ENCODE measurements at regions not wholly inside any gene's neighbourhood (a gene's known extent, or its start where the extent isn't known, plus 50 kb on each side); places are given as distances from the start of the nearest gene placed in this dataset.
A peak's percentile ranks its signal among the peaks of the same experiment; 100 is the strongest.

DNA sequence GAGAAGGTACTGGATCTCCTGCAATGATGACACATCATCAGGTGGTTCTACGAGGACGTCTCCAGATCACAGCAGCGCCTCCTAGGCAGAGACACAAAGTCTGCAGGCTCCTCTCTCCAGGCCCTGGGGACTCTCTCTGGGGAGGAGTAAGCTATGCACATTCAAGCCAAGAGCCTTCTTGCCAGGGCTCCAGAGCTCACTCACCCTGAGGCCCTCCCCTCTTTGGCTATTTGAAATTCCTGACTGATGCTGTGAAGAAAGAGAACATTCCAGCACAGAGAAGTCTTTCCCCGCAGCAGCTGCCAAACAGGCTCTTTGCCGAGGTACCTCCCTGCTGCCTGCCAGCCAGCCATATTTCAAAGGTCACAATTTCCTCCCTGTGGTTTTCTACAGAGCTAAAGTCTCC is 204.9 kb downstream of the CSNK2A3 start:
- DNase-seq (ENCODE audit: extremely low read depth, insufficient read length): no peak
- no peaks in the 10 kb centered on the region for H3K36me3 ChIP-seq (ENCODE audit: control insufficient read depth, insufficient read depth, low read length)
- TF ChIP-seq, protein P1, sequence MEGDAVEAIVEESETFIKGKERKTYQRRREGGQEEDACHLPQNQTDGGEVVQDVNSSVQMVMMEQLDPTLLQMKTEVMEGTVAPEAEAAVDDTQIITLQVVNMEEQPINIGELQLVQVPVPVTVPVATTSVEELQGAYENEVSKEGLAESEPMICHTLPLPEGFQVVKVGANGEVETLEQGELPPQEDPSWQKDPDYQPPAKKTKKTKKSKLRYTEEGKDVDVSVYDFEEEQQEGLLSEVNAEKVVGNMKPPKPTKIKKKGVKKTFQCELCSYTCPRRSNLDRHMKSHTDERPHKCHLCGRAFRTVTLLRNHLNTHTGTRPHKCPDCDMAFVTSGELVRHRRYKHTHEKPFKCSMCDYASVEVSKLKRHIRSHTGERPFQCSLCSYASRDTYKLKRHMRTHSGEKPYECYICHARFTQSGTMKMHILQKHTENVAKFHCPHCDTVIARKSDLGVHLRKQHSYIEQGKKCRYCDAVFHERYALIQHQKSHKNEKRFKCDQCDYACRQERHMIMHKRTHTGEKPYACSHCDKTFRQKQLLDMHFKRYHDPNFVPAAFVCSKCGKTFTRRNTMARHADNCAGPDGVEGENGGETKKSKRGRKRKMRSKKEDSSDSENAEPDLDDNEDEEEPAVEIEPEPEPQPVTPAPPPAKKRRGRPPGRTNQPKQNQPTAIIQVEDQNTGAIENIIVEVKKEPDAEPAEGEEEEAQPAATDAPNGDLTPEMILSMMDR (IDR thresholded peaks at IDR 0.05; ENCODE audit: insufficient read depth, low read length, poor library complexity, severe bottlenecking): peak; percentile 39

GRCh38 chr11:11146830-11147229 is 206.2 kb downstream of the CSNK2A3 start:
- TF ChIP-seq, protein P1 (IDR thresholded peaks at IDR 0.05; ENCODE audit: insufficient read depth, low read length, poor library complexity, severe bottlenecking): no peak
- Histone ChIP-seq H3K27me3 (replicated peaks; ENCODE audit: control insufficient read depth, insufficient read depth, low read length) (no peaks in the 10 kb centered on the region; the same call in 1 of the 2 replicates), H3K4me3 (replicated peaks; ENCODE audit: low read depth, low read length) (no peak overlapping the region), H3K36me3 (ENCODE audit: control insufficient read depth, insufficient read depth, low read length) (no peaks in the 10 kb centered on the region)
- no peak for DNase-seq (ENCODE audit: extremely low read depth, insufficient read length)

More for the DNA sequence above, 204.9 kb downstream of the CSNK2A3 start:
- Histone ChIP-seq H3K4me3 (replicated peaks; ENCODE audit: low read depth, low read length) (no peak overlapping the region), H3K27me3 (replicated peaks; ENCODE audit: control insufficient read depth, insufficient read depth, low read length) (no peaks in the 10 kb centered on the region; the same call in 1 of the 2 replicates)

GRCh38 chr11:11143849-11144248 is 209.2 kb downstream of the CSNK2A3 start:
- H3K36me3 ChIP-seq (ENCODE audit: control insufficient read depth, insufficient read depth, low read length): no peaks in the 10 kb centered on the region
- no peaks in the 10 kb centered on the region; the same call in 1 of the 2 replicates for H3K27me3 ChIP-seq (replicated peaks; ENCODE audit: control insufficient read depth, insufficient read depth, low read length)
- TF ChIP-seq, protein P1 (IDR thresholded peaks at IDR 0.05; ENCODE audit: insufficient read depth, low read length, poor library complexity, severe bottlenecking): no peak
- DNase-seq (ENCODE audit: extremely low read depth, insufficient read length): no peak
- no peak overlapping the region for H3K4me3 ChIP-seq (replicated peaks; ENCODE audit: low read depth, low read length)

DNA sequence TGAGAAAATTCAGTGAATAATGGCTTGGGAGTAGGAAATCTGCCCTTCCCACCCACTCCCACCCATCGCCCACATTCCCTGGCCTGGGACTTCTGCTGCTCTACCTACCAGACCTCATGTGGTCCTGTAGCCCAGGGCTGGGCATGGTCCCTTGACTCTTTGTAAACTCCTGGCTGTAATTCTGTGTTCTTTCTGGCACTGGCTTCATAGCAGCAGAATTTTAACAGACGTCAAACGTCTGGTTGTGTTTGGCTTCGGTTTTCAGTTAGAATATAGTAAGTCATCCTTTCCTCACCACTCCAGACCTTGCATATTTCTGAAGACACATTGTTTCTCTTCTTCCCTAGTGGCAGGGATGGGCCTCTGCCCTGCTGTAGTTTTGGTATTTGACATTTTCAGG is 210.6 kb downstream of the CSNK2A3 start:
- Histone ChIP-seq H3K27me3 (replicated peaks; ENCODE audit: control insufficient read depth, insufficient read depth, low read length) (no peaks in the 10 kb centered on the region; the same call in 1 of the 2 replicates), H3K4me3 (replicated peaks; ENCODE audit: low read depth, low read length) (no peak overlapping the region), H3K36me3 (ENCODE audit: control insufficient read depth, insufficient read depth, low read length) (no peaks in the 10 kb centered on the region)
- no peak for DNase-seq (ENCODE audit: extremely low read depth, insufficient read length)
- TF ChIP-seq, protein P1 (IDR thresholded peaks at IDR 0.05; ENCODE audit: insufficient read depth, low read length, poor library complexity, severe bottlenecking): no peak

GRCh38 chr11:11141065-11141464 is 212.0 kb downstream of the CSNK2A3 start:
- TF ChIP-seq, protein P1 (IDR thresholded peaks at IDR 0.05; ENCODE audit: insufficient read depth, low read length, poor library complexity, severe bottlenecking): no peak
- no peaks in the 10 kb centered on the region for H3K36me3 ChIP-seq (ENCODE audit: control insufficient read depth, insufficient read depth, low read length)
- DNase-seq (ENCODE audit: extremely low read depth, insufficient read length): no peak

DNA sequence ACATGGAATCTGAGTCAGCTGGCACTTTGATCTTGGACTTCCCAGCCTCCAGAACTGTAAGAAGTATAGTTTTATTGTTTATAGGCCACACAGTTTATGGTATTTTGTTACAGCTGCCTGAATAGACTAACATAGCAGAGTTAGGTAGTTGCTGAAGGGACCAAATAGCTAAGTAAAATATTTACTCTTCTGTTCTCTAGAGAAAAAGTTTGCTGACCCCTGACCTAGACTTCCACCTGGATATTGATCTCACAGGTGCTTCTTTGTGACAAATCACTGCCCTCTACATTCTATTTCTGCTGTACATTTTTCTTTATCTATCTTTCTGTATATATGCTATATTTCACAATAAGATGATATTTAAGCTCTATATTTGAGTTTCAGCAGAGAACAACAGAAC is 212.5 kb downstream of the CSNK2A3 start:
- Histone ChIP-seq H3K27me3 (replicated peaks; ENCODE audit: control insufficient read depth, insufficient read depth, low read length) (no peaks in the 10 kb centered on the region), H3K36me3 (ENCODE audit: control insufficient read depth, insufficient read depth, low read length) (no peaks in the 10 kb centered on the region), H3K4me3 (replicated peaks; ENCODE audit: low read depth, low read length) (no peak overlapping the region)
- TF ChIP-seq, protein P1 (IDR thresholded peaks at IDR 0.05; ENCODE audit: insufficient read depth, low read length, poor library complexity, severe bottlenecking): no peak
- no peak for DNase-seq (ENCODE audit: extremely low read depth, insufficient read length)

More at GRCh38 chr11:11141065-11141464, 212.0 kb downstream of the CSNK2A3 start:
- Histone ChIP-seq H3K4me3 (replicated peaks; ENCODE audit: low read depth, low read length) (no peak overlapping the region), H3K27me3 (replicated peaks; ENCODE audit: control insufficient read depth, insufficient read depth, low read length) (no peaks in the 10 kb centered on the region)
